ENCODE measurements at regions not wholly inside any gene's neighbourhood (a gene's known extent, or its start where the extent isn't known, plus 50 kb on each side); places are given as distances from the start of the nearest gene placed in this dataset.
A peak's percentile ranks its signal among the peaks of the same experiment; 100 is the strongest.

DNA sequence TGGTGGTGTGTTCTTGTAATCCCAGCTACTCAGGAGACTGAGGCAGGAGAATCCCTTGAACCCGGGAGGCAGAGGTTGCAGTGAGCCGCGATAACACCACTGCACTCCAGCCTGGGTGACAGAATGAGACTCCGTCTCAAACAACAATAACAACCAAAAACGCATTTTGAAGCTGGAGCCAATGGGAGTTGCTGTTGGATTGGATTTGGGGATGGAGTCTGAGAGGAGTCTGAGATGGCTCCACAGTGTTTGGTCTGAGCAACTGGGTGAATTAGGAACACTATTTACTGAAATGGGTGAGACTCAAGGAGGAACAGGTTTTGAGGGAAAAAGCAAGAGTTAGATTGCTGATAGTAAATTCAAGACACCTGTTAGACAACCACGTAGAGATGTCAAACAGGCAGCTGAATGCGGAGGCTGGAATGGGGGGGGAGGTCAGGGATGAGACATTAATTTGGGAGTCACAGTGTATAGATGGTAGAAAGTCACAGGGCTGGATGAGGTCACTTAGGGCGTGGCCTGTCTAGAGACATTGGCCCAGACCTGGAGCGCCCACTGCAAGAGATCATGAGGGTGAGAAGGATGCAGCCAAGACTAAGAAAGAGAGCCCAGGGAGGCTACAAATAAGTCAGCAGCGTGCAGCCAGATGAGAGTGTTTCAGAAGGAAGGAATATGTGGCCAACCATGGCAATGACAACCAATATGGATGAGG lies 56.4 kb downstream of the CYCS start:
- CTCF ChIA-PET, result interaction anchor here (1.0 to 2.6 kb wide), 12 partner anchors 16 to 256 kb away, joined by 3 to 30 read pairs (median 5); no protein-coding TSS in a partner anchor
- Histone ChIP-seq H4K20me1 (ENCODE audit: control insufficient read depth, insufficient read depth) (no peaks in the 10 kb centered on the region), H3K27ac (ENCODE audit: control insufficient read depth, insufficient read depth) (no peak overlapping the region)

More for the DNA sequence above, 56.4 kb downstream of the CYCS start:
- ATAC-seq, result peak; percentile 46; the same call in 2 of the 3 replicates
- ChIA-PET RAD21 (ENCODE audit: unreplicated experiment) (interaction anchor here (0.8 to 2.6 kb wide), 3 partner anchors 154 to 257 kb away, joined by 3 to 19 read pairs (median 16); no protein-coding TSS in a partner anchor), SMC1A (ENCODE audit: uncharacterized antibody, unreplicated experiment) (interaction anchor here (0.8 to 2.6 kb wide), 8 partner anchors 17 to 256 kb away, joined by 3 to 23 read pairs (median 4); no protein-coding TSS in a partner anchor), POLR2A (interaction anchor here (0.9 to 1.1 kb wide), 2 partner anchors 87 to 247 kb away, joined by 3 to 4 read pairs; no protein-coding TSS in a partner anchor)
- WGBS (ENCODE audit: insufficient coverage, insufficient replicate concordance, low lambda C conversion rate, missing lambda C conversion rate), result 80% methylated on average over 10 of the region's 10 CpGs
- TF ChIP-seq, protein P1, sequence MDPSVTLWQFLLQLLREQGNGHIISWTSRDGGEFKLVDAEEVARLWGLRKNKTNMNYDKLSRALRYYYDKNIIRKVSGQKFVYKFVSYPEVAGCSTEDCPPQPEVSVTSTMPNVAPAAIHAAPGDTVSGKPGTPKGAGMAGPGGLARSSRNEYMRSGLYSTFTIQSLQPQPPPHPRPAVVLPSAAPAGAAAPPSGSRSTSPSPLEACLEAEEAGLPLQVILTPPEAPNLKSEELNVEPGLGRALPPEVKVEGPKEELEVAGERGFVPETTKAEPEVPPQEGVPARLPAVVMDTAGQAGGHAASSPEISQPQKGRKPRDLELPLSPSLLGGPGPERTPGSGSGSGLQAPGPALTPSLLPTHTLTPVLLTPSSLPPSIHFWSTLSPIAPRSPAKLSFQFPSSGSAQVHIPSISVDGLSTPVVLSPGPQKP (IDR thresholded peaks at IDR 0.05; ENCODE audit: low read depth, low read length), result no peak
- TF ChIP-seq SMC3 (IDR thresholded peaks at IDR 0.05; ENCODE audit: borderline replicate concordance, low read length) (no peak), ZZZ3 (IDR thresholded peaks at IDR 0.05; ENCODE audit: control insufficient read depth, insufficient read length, low read depth) (no peak), WRNIP1 (IDR thresholded peaks at IDR 0.05; ENCODE audit: borderline replicate concordance, low read depth, low read length) (no peak), TCF12 (IDR thresholded peaks at IDR 0.05; ENCODE audit: low read depth, low read length) (no peak), TBL1XR1 (IDR thresholded peaks at IDR 0.05; ENCODE audit: low read depth, low read length) (no peak), JUNB (IDR thresholded peaks at IDR 0.05) (no peak), CREB1 (IDR thresholded peaks at IDR 0.05; ENCODE audit: low read depth) (no peak), TAF1 (IDR thresholded peaks at IDR 0.05; ENCODE audit: borderline replicate concordance, low read depth, low read length) (no peak), RCOR1 (conservative IDR thresholded peaks at IDR 0.05; ENCODE audit: low read depth, low read length) (no peak), ASH2L (IDR thresholded peaks at IDR 0.05; ENCODE audit: borderline replicate concordance, low read depth) (no peak)
- TF ChIP-seq, protein P2, sequence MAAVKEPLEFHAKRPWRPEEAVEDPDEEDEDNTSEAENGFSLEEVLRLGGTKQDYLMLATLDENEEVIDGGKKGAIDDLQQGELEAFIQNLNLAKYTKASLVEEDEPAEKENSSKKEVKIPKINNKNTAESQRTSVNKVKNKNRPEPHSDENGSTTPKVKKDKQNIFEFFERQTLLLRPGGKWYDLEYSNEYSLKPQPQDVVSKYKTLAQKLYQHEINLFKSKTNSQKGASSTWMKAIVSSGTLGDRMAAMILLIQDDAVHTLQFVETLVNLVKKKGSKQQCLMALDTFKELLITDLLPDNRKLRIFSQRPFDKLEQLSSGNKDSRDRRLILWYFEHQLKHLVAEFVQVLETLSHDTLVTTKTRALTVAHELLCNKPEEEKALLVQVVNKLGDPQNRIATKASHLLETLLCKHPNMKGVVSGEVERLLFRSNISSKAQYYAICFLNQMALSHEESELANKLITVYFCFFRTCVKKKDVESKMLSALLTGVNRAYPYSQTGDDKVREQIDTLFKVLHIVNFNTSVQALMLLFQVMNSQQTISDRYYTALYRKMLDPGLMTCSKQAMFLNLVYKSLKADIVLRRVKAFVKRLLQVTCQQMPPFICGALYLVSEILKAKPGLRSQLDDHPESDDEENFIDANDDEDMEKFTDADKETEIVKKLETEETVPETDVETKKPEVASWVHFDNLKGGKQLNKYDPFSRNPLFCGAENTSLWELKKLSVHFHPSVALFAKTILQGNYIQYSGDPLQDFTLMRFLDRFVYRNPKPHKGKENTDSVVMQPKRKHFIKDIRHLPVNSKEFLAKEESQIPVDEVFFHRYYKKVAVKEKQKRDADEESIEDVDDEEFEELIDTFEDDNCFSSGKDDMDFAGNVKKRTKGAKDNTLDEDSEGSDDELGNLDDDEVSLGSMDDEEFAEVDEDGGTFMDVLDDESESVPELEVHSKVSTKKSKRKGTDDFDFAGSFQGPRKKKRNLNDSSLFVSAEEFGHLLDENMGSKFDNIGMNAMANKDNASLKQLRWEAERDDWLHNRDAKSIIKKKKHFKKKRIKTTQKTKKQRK (IDR thresholded peaks at IDR 0.05; ENCODE audit: low read depth, low read length), result no peak
- TF ChIP-seq, protein P3, sequence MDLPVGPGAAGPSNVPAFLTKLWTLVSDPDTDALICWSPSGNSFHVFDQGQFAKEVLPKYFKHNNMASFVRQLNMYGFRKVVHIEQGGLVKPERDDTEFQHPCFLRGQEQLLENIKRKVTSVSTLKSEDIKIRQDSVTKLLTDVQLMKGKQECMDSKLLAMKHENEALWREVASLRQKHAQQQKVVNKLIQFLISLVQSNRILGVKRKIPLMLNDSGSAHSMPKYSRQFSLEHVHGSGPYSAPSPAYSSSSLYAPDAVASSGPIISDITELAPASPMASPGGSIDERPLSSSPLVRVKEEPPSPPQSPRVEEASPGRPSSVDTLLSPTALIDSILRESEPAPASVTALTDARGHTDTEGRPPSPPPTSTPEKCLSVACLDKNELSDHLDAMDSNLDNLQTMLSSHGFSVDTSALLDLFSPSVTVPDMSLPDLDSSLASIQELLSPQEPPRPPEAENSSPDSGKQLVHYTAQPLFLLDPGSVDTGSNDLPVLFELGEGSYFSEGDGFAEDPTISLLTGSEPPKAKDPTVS (IDR thresholded peaks at IDR 0.05; ENCODE audit: low read depth, low read length), result no peak
- no peak for FAIRE-seq
- Histone ChIP-seq H3K4me1 (ENCODE audit: control insufficient read depth, insufficient read depth, low read length) (no peaks in the 10 kb centered on the region), H3K9ac (ENCODE audit: control insufficient read depth, insufficient read depth, low read length) (no peak overlapping the region), H3K4me2 (ENCODE audit: control insufficient read depth, insufficient read depth) (no peak overlapping the region), H3K4me3 (no peak overlapping the region), H3K79me2 (ENCODE audit: control insufficient read depth, insufficient read depth, low read length) (no peaks in the 10 kb centered on the region), H3K27me3 (replicated peaks in 1 of 2; ENCODE audit: control insufficient read depth in 2 of 2, insufficient read depth in 2 of 2, low read length in 1 of 2) (no peaks in the 10 kb centered on the region; a peak in 1 of 4 replicates), H2AFZ (ENCODE audit: control insufficient read depth, low read depth, low read length) (no peak overlapping the region), H3K36me3 (ENCODE audit: control insufficient read depth in 2 of 2, insufficient read depth in 2 of 2, low read length in 1 of 2) (no peaks in the 10 kb centered on the region; a peak in 1 of 4 replicates), H3K9me3 (replicated peaks; ENCODE audit: control insufficient read depth, insufficient read depth, low read length) (no peaks in the 10 kb centered on the region)
- intact Hi-C loops (cut with micrococcal nuclease; ENCODE audit: unreplicated experiment) (no loop called here), in situ Hi-C loops (cut with MboI) (no loop called here)
- no TSS peak for BruUV-seq (replicated peaks)
- no peak for DNase-seq (ENCODE audit: low read depth, low spot score)
